Hematopoietic multipotent progenitor cell treated with erythropoietin and hydrocortisone succinate and interleukin-3 and kit ligand, for 17 days (in vitro differentiated cells): ENCODE measurements at regions not wholly inside any gene's neighbourhood (a gene's known extent, or its start where the extent isn't known, plus 50 kb on each side); places are given as distances from the start of the nearest gene placed in this dataset.
"Not testable (repeated sequence)": the region's sequence is repeated elsewhere in the genome, so short reads cannot be mapped to it uniquely, and the experiment has no call there.

ENCODE experiments used
- DNase-seq: peaks from one replicate; pipeline ENCODE4 v3.0.0-alpha.2; 2015; ENCODE audit warnings: low spot score

GRCh38 chr3:117005274-117005673, 295.7 kb downstream of the TUSC7 start:
- no peak for DNase-seq

- no peak for DNase-seq
These were observed 296.4 kb downstream of the TUSC7 start for GRCh38 chr3:117005911-117006522.

DNA sequence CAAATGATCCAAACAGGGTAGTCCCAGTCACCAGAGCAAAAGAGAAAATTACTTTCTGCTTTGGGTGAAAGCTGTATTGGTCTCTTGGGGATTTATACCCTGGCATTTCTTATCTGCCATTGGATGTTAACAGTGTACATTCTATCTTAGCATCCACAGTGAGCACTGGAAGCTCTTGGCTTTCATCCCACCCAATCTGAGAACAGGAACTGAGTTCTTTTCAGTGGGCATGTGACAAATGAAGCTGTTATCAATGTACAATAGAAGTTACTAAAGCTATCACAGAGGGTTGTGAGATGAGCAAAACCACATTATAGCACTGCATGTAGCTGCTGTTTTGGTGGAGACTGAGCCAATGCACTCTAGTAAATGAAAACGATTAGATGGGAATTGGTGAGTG, 300.7 kb downstream of the TUSC7 start:
- no peak for DNase-seq

- no peak for DNase-seq
These were observed 302.2 kb downstream of the TUSC7 start for GRCh38 chr3:117011687-117012250.

DNA sequence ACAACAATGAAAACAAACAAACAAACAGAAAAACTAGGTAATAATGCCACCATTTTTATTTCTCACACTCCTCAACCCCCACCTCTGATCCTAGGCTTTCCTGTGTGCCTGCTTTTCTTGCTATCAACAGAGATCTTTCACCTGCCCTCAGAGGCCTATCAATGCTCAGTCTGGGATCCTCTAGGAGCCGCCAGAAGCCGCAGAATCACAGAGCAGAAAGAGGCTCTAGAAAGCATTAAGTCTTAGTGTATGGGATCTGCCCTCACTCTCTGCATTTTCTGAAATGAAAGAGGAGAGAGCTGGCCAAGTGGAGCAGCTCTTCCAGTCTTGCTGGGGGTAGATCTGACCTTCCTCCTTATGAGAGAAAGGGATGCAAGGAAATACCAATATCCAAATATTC, 306.8 kb downstream of the TUSC7 start:
- DNase-seq, result no peak

- no peak for DNase-seq
These were observed 307.7 kb downstream of the TUSC7 start for GRCh38 chr3:117017135-117017894.

DNA sequence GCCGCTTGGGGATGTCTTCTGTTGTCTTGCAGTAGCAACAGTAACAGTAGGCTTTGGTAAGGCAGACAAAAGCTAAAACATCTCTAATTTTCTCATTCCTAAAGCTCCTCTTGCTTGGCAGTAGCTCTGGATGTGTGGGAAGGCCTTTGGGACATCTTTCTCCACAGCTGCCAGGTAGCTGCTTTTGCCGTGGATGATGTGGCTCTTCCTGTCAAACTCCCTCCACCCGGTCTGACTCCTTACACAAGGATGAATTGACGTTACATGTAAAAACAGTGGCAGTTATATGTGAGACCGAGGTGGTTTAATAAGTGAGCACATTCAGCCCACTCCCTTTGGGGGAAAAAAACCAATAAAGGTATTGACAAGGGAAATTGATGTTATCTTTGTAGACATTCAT, 309.1 kb downstream of the TUSC7 start:
- DNase-seq, result no peak

GRCh38 chr3:117019082-117019713, 309.6 kb downstream of the TUSC7 start:
- DNase-seq, result no peak

- DNase-seq, result no peak
These were observed 316.8 kb downstream of the TUSC7 start for GRCh38 chr3:117026401-117026800.

DNA sequence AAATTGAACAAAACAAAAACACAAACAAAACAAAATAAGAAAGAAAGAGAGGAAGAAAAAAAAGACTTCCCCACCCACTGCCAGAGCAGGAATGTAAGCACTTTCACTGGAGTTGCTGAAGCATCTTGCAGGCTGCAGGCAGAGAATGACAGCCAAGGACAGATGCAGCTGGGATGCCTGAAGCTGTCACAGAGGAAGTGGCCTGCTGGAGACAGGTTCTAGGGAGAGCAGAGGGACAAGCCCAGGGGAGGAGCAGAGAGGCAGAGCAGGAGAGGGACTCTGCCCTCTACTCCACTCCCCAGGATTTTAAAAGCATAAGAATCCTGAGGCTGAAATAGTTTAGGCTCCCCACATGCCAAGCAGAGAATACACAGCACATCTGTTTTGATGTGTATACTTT, 326.2 kb downstream of the TUSC7 start:
- no peak for DNase-seq

DNA sequence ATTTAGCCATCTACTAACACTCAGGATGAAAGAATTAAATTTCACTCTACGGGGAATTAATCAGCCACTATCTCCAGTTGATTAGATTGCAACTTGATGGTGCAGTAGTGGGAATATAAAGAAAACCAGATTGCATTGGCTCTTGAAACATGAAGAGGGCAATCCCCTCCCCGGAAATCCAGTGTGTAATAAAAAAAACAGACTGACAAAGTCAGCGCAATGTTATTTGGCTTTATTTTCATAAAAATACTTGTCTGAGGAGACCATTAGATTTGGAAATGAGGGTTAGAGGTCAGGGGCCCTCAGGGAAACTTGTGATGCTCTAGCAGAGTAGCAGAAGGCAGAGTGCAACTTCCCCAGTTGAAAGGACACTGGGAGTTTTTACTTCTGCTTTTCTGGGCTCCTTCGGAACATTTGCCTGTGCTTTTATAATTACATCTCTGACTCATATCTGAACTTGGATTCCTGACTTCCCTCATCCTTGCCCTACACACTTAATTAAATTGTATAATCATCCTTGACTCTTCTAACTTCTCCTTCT, 326.8 kb downstream of the TUSC7 start:
- DNase-seq, result no peak

DNA sequence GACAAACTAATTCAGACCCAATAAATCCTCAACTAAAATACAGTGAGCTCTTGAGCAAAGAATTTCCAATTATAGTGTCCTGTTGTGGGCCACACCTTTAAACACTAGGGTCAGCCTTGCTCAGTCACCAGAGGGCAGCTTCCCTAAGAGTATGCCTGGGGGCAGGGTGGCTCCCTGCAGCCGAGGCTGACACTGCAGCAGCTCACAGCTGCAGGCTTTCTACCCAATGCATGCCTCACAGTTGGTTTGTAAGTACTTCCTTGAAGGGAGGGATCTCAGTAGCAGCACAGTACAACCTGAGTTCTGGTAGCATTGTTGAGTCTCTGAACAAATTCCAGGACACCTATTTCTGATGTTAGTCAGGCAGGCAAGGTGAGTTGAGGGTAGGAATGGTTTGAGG, 335.6 kb downstream of the TUSC7 start:
- no peak for DNase-seq

DNA sequence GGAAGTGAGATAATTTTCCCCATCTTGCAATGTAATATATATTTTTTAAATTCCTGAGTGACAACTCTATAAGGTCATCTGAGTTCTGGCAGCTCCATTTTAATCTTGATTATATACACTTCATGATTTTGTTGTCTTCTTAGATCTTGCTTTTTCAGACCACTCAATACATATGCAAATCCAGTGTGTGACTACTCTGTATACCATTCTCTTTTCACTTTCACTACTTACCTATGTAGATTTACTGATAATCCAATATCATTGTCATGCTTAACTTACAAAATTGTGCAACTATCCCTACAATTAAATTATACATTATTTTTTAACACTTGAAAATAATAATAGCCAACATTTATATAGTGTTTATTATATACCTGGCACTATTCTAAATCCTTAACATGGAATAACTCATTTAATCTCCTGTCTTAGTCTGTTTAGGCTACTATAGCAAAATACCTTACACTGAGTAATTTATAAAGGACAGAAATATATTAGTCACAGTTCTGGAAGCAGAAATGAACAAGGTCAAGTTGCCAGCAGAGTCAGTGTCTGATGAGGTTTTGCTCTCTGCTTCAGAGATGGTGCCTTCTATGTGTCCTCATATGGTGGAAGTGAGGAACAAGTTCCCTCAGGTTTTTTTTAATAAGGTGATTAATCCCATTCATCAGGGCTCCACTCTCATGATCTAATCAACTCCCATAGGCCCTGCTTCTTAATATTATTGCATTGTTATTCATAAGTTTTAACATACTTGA, 338.5 kb downstream of the TUSC7 start:
- DNase-seq, result no peak

- DNase-seq, result no peak
These were observed 342.8 kb downstream of the TUSC7 start for GRCh38 chr3:117052395-117052794.

- DNase-seq, result no peak
These were observed 345.0 kb downstream of the TUSC7 start for GRCh38 chr3:117054556-117054955.

DNA sequence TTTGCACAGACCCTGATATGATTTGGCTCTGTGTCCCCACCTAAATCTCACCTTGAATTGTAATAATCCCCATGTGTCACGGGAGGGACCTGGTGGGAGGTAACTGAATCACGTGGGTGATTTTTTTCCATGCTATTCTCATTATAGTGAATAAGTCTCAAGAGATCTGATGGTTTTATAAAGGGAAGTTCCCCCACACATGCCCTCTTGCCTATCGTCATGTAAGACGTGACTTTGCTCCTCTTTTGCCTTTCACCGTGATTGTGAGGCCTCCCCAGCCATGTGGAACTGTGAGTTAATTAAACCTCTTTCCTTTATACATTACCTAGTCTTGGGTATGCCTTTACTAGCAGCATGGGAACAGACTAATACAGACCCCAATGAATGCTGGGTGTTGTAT, 347.4 kb downstream of the TUSC7 start:
- not testable (repeated sequence) for DNase-seq

- DNase-seq, result no peak
These were observed 349.7 kb downstream of the TUSC7 start for GRCh38 chr3:117059067-117059955.

- DNase-seq, result no peak
These were observed 350.3 kb downstream of the TUSC7 start for GRCh38 chr3:117059956-117060270.

DNA sequence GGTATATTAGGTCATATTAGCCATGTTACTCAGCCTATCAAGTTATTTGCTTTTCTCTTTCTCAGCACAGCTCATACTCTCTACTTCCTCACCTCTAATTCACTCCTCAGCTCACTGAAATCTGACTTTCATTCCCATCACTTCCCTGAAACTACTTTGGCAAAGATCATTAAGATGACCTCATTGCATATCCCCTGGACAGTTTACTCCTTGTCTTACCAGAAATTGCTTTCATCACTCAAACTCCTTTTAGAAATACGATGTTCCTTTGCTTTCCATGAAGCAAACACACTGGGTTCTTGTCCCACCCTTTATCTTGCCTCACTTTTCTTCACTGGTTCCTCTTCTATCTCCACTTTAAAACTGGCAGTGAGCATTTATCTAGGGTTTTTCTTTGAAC, 354.4 kb downstream of the TUSC7 start:
- DNase-seq, result no peak

GRCh38 chr3:117068301-117068700, 358.7 kb downstream of the TUSC7 start:
- no peak for DNase-seq

GRCh38 chr3:117074826-117075225, 365.2 kb downstream of the TUSC7 start:
- no peak for DNase-seq
